ENCODE measurements at regions not wholly inside any gene's neighbourhood (a gene's known extent, or its start where the extent isn't known, plus 50 kb on each side); places are given as distances from the start of the nearest gene placed in this dataset.

GRCh38 chr15:49741712-49742111 lies 120.9 kb downstream of the DTWD1 start:
- intact Hi-C loops (cut with DNase I; ENCODE audit: low total_unique reads) = loop anchor here (10.0 kb wide), 1 partner anchor 417 kb away; no protein-coding TSS in a partner anchor
- DNase-seq (no peak), ATAC-seq (no peak)
- H3K4me1 ChIP-seq = no peaks in the 10 kb centered on the region
- no peaks in the 10 kb centered on the region for H3K27me3 ChIP-seq
- no peaks in the 10 kb centered on the region for H3K36me3 ChIP-seq
- no peak overlapping the region for H3K27ac ChIP-seq
- in situ Hi-C loops (cut with MboI; ENCODE audit: low sequenced_read_pairs in 4 of 4) = no loop called here
- no peak overlapping the region for H3K4me3 ChIP-seq
- H3K9me3 ChIP-seq = no peaks in the 10 kb centered on the region
- TF ChIP-seq POLR2A (IDR thresholded peaks at IDR 0.05) = no peak

- no peak overlapping the region for H3K27ac ChIP-seq
- no peak for DNase-seq
- H3K4me3 ChIP-seq = no peak overlapping the region
- no peaks in the 10 kb centered on the region for H3K27me3 ChIP-seq
- H3K4me1 ChIP-seq = no peaks in the 10 kb centered on the region
- no peak for TF ChIP-seq CTCF (IDR thresholded peaks at IDR 0.05 in 4 of 5, conservative IDR thresholded peaks at IDR 0.05 in 1 of 5)
- no peak for TF ChIP-seq POLR2A (IDR thresholded peaks at IDR 0.05)
- no peak for ATAC-seq
- in situ Hi-C loops (cut with MboI; ENCODE audit: low sequenced_read_pairs in 4 of 4) (no loop called here), intact Hi-C loops (cut with DNase I; ENCODE audit: low total_unique reads) (loop anchor here (10.0 kb wide), 1 partner anchor 418 kb away; no protein-coding TSS in a partner anchor)
- H3K36me3 ChIP-seq = no peaks in the 10 kb centered on the region
- H3K9me3 ChIP-seq = no peaks in the 10 kb centered on the region
These were observed 121.5 kb downstream of the DTWD1 start for GRCh38 chr15:49742381-49742780.

- TF ChIP-seq POLR2A (IDR thresholded peaks at IDR 0.05) (no peak), CTCF (IDR thresholded peaks at IDR 0.05 in 4 of 5, conservative IDR thresholded peaks at IDR 0.05 in 1 of 5) (no peak)
- intact Hi-C loops (cut with DNase I; ENCODE audit: low total_unique reads) = loop anchor here (10.0 kb wide), 1 partner anchor 423 kb away; no protein-coding TSS in a partner anchor
These were observed 126.5 kb downstream of the DTWD1 start for GRCh38 chr15:49747340-49747739.

GRCh38 chr15:49748791-49749190 lies 127.9 kb downstream of the DTWD1 start:
- Histone ChIP-seq H3K4me1 (no peaks in the 10 kb centered on the region), H3K36me3 (no peaks in the 10 kb centered on the region), H3K27me3 (no peaks in the 10 kb centered on the region), H3K27ac (no peak overlapping the region), H3K4me3 (no peak overlapping the region), H3K9me3 (no peaks in the 10 kb centered on the region)
- intact Hi-C loops (cut with DNase I; ENCODE audit: low total_unique reads) = loop anchor here (10.0 kb wide), 1 partner anchor 424 kb away; no protein-coding TSS in a partner anchor
- no peak for TF ChIP-seq CTCF (IDR thresholded peaks at IDR 0.05 in 4 of 5, conservative IDR thresholded peaks at IDR 0.05 in 1 of 5)
- TF ChIP-seq POLR2A (IDR thresholded peaks at IDR 0.05) = no peak
- no peak for DNase-seq
- in situ Hi-C loops (cut with MboI; ENCODE audit: low sequenced_read_pairs in 4 of 4) = no loop called here
- no peak for ATAC-seq

More at GRCh38 chr15:49747340-49747739, 126.5 kb downstream of the DTWD1 start:
- H3K4me3 ChIP-seq = no peak overlapping the region
- DNase-seq (no peak), ATAC-seq (no peak)
- in situ Hi-C loops (cut with MboI; ENCODE audit: low sequenced_read_pairs in 4 of 4) = no loop called here
- no peak overlapping the region for H3K27ac ChIP-seq
- H3K9me3 ChIP-seq = no peaks in the 10 kb centered on the region
- H3K4me1 ChIP-seq = no peaks in the 10 kb centered on the region
- no peaks in the 10 kb centered on the region for H3K36me3 ChIP-seq
- no peaks in the 10 kb centered on the region for H3K27me3 ChIP-seq

- Histone ChIP-seq H3K9me3 (no peaks in the 10 kb centered on the region), H3K27me3 (no peaks in the 10 kb centered on the region), H3K36me3 (no peaks in the 10 kb centered on the region), H3K27ac (no peak overlapping the region), H3K4me3 (no peak overlapping the region), H3K4me1 (no peaks in the 10 kb centered on the region)
- DNase-seq (no peak), ATAC-seq (no peak)
- TF ChIP-seq POLR2A (IDR thresholded peaks at IDR 0.05) (no peak), CTCF (IDR thresholded peaks at IDR 0.05 in 4 of 5, conservative IDR thresholded peaks at IDR 0.05 in 1 of 5) (no peak)
- intact Hi-C loops (cut with DNase I; ENCODE audit: low total_unique reads) (no loop called here), in situ Hi-C loops (cut with MboI; ENCODE audit: low sequenced_read_pairs in 4 of 4) (no loop called here)
These were observed 129.7 kb downstream of the DTWD1 start for GRCh38 chr15:49750553-49750952.

All from gastrocnemius medialis (tissue), 4 donors.